ENCODE measurements at regions not wholly inside any gene's neighbourhood (a gene's known extent, or its start where the extent isn't known, plus 50 kb on each side); places are given as distances from the start of the nearest gene placed in this dataset.

GRCh38 chr5:135266975-135267374, 132.1 kb downstream of the MACROH2A1 start:
- Histone ChIP-seq H3K4me1 (ENCODE audit: control insufficient read depth in 2 of 2, insufficient read depth in 2 of 2, low read length in 2 of 2) (no peaks in the 10 kb centered on the region), H3K27me3 (ENCODE audit: control insufficient read depth in 2 of 2, insufficient read depth in 2 of 2, low read length in 2 of 2) (no peaks in the 10 kb centered on the region), H3K36me3 (ENCODE audit: control insufficient read depth in 2 of 3, insufficient read depth in 3 of 3, low read length in 3 of 3) (no peaks in the 10 kb centered on the region), H3K27ac (ENCODE audit: low read depth, low read length) (no peak overlapping the region), H3K9me3 (ENCODE audit: control insufficient read depth in 2 of 3, low read length in 3 of 3) (no peaks in the 10 kb centered on the region), H3K4me3 (ENCODE audit: low read length) (no peak overlapping the region)
- POLR2A ChIA-PET, result no interaction called here
- Mint-ChIP-seq H3K27me3 (peaks cover 0 to 20% (median 18%) of the 10 kb centered on the region in 5 donors), H3K36me3 (no peaks in the 10 kb centered on the region), H3K4me1 (no peaks in the 10 kb centered on the region), H3K27ac (no peak overlapping the region), H3K9me3 (peaks cover 0 to 2% (median 0%) of the 10 kb centered on the region in 11 donors), H3K4me3 (no peak overlapping the region)
- no peak for ATAC-seq
- CTCF ChIA-PET, result no interaction called here
- DNase-seq, result no peak
- intact Hi-C loops (cut with micrococcal nuclease), result no loop called here

GRCh38 chr5:135266303-135266635, 132.8 kb downstream of the MACROH2A1 start:
- ChIA-PET POLR2A (no interaction called here), CTCF (no interaction called here)
- H3K27ac ChIP-seq (ENCODE audit: low read depth, low read length), result no peak overlapping the region
- no peaks in the 10 kb centered on the region for H3K27me3 ChIP-seq (ENCODE audit: control insufficient read depth in 2 of 2, insufficient read depth in 2 of 2, low read length in 2 of 2)
- no peak overlapping the region for H3K4me3 ChIP-seq (ENCODE audit: low read length)
- no peaks in the 10 kb centered on the region for H3K36me3 ChIP-seq (ENCODE audit: control insufficient read depth in 2 of 3, insufficient read depth in 3 of 3, low read length in 3 of 3)
- no peak overlapping the region for H3K27ac Mint-ChIP-seq
- intact Hi-C loops (cut with micrococcal nuclease), result no loop called here
- no peaks in the 10 kb centered on the region for H3K36me3 Mint-ChIP-seq
- H3K4me1 Mint-ChIP-seq, result no peaks in the 10 kb centered on the region
- no peaks in the 10 kb centered on the region for H3K4me1 ChIP-seq (ENCODE audit: control insufficient read depth in 2 of 2, insufficient read depth in 2 of 2, low read length in 2 of 2)
- no peak for ATAC-seq
- no peaks in the 10 kb centered on the region for H3K9me3 ChIP-seq (ENCODE audit: control insufficient read depth in 2 of 3, low read length in 3 of 3)
- DNase-seq, result no peak
- peaks cover 7 to 24% (median 20%) of the 10 kb centered on the region in 5 donors for H3K27me3 Mint-ChIP-seq
- peaks cover 0 to 8% (median 0%) of the 10 kb centered on the region in 11 donors for H3K9me3 Mint-ChIP-seq
- H3K4me3 Mint-ChIP-seq, result no peak overlapping the region

- CTCF ChIA-PET, result no interaction called here
- Mint-ChIP-seq H3K36me3 (no peaks in the 10 kb centered on the region), H3K9me3 (peaks cover 0 to 10% (median 2%) of the 10 kb centered on the region in 11 donors), H3K27me3 (peaks cover 9 to 24% (median 20%) of the 10 kb centered on the region in 5 donors), H3K4me3 (no peak overlapping the region), H3K4me1 (no peaks in the 10 kb centered on the region), H3K27ac (no peak overlapping the region)
- no peak for DNase-seq
- Histone ChIP-seq H3K4me1 (ENCODE audit: control insufficient read depth in 2 of 2, insufficient read depth in 2 of 2, low read length in 2 of 2) (no peaks in the 10 kb centered on the region), H3K4me3 (ENCODE audit: low read length) (no peak overlapping the region), H3K9me3 (ENCODE audit: control insufficient read depth in 2 of 3, low read length in 3 of 3) (no peaks in the 10 kb centered on the region), H3K27ac (ENCODE audit: low read depth, low read length) (no peak overlapping the region), H3K36me3 (ENCODE audit: control insufficient read depth in 2 of 3, insufficient read depth in 3 of 3, low read length in 3 of 3) (no peaks in the 10 kb centered on the region), H3K27me3 (ENCODE audit: control insufficient read depth in 2 of 2, insufficient read depth in 2 of 2, low read length in 2 of 2) (no peaks in the 10 kb centered on the region)
- POLR2A ChIA-PET, result no interaction called here
- intact Hi-C loops (cut with micrococcal nuclease), result no loop called here
- no peak for ATAC-seq
Observed at GRCh38 chr5:135265497-135266302, 133.3 kb downstream of the MACROH2A1 start.

- H3K36me3 ChIP-seq (ENCODE audit: control insufficient read depth in 2 of 3, insufficient read depth in 3 of 3, low read length in 3 of 3), result no peaks in the 10 kb centered on the region
- no peak overlapping the region for H3K27ac ChIP-seq (ENCODE audit: low read depth, low read length)
- DNase-seq, result no peak
- Mint-ChIP-seq H3K9me3 (peaks cover under 1 to 14% (median 7%) of the 10 kb centered on the region in 11 donors), H3K4me3 (no peak overlapping the region), H3K4me1 (no peaks in the 10 kb centered on the region), H3K36me3 (no peaks in the 10 kb centered on the region), H3K27ac (no peak overlapping the region), H3K27me3 (peaks cover 9 to 34% (median 20%) of the 10 kb centered on the region in 5 donors)
- POLR2A ChIA-PET, result no interaction called here
- H3K9me3 ChIP-seq (ENCODE audit: control insufficient read depth in 2 of 3, low read length in 3 of 3), result no peaks in the 10 kb centered on the region
- ATAC-seq, result no peak
- H3K4me3 ChIP-seq (ENCODE audit: low read length), result no peak overlapping the region
- no peaks in the 10 kb centered on the region for H3K27me3 ChIP-seq (ENCODE audit: control insufficient read depth in 2 of 2, insufficient read depth in 2 of 2, low read length in 2 of 2)
- no peaks in the 10 kb centered on the region for H3K4me1 ChIP-seq (ENCODE audit: control insufficient read depth in 2 of 2, insufficient read depth in 2 of 2, low read length in 2 of 2)
- CTCF ChIA-PET, result no interaction called here
- intact Hi-C loops (cut with micrococcal nuclease), result no loop called here
Observed at GRCh38 chr5:135264451-135265440, 134.3 kb downstream of the MACROH2A1 start.

GRCh38 chr5:135263022-135263668, 135.9 kb downstream of the MACROH2A1 start:
- Mint-ChIP-seq H3K4me1 (no peaks in the 10 kb centered on the region), H3K27ac (no peak overlapping the region), H3K27me3 (peaks cover 9 to 34% (median 17%) of the 10 kb centered on the region in 5 donors), H3K36me3 (no peaks in the 10 kb centered on the region), H3K9me3 (peaks cover 2 to 19% (median 9%) of the 10 kb centered on the region in 11 donors), H3K4me3 (no peak overlapping the region)
- ATAC-seq (no peak), DNase-seq (no peak)
- H3K4me3 ChIP-seq (ENCODE audit: low read length), result no peak overlapping the region
- H3K4me1 ChIP-seq (ENCODE audit: control insufficient read depth in 2 of 2, insufficient read depth in 2 of 2, low read length in 2 of 2), result no peaks in the 10 kb centered on the region
- H3K36me3 ChIP-seq (ENCODE audit: control insufficient read depth in 2 of 3, insufficient read depth in 3 of 3, low read length in 3 of 3), result no peaks in the 10 kb centered on the region
- no peak overlapping the region for H3K27ac ChIP-seq (ENCODE audit: low read depth, low read length)
- no peaks in the 10 kb centered on the region for H3K27me3 ChIP-seq (ENCODE audit: control insufficient read depth in 2 of 2, insufficient read depth in 2 of 2, low read length in 2 of 2)
- ChIA-PET POLR2A (no interaction called here), CTCF (interaction anchor here (1.0 kb wide), 1 partner anchor 68 kb away, joined by 3 read pairs; no protein-coding TSS in a partner anchor)
- H3K9me3 ChIP-seq (ENCODE audit: control insufficient read depth in 2 of 3, low read length in 3 of 3), result no peaks in the 10 kb centered on the region
- intact Hi-C loops (cut with micrococcal nuclease), result no loop called here

DNA sequence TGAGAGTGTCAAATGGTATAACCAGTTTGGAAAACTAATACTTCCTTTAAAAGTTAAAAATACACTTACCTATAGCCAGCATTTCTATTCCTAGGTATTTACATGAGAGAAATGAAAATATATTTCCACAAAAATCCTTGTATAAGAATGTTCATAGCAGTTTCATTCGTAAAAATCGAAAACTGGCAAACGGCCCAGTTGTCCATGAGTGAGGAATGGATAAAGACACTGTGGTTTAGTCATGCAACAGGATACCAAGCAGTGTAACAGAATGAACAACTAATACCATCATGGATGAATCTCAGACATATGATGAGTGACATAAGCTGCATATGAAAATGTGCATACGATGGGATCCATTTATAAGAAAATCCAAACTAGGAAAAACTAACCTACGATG, 136.7 kb downstream of the MACROH2A1 start:
- POLR2A ChIA-PET, result no interaction called here
- H3K4me1 Mint-ChIP-seq, result no peaks in the 10 kb centered on the region

More for the DNA sequence above, 136.7 kb downstream of the MACROH2A1 start:
- no peak for DNase-seq
- H3K9me3 ChIP-seq (ENCODE audit: control insufficient read depth in 2 of 3, low read length in 3 of 3), result no peaks in the 10 kb centered on the region
- Mint-ChIP-seq H3K9me3 (peaks cover 4 to 21% (median 9%) of the 10 kb centered on the region in 11 donors), H3K27ac (no peak overlapping the region), H3K36me3 (no peaks in the 10 kb centered on the region), H3K27me3 (peaks cover 9 to 40% (median 14%) of the 10 kb centered on the region in 5 donors), H3K4me3 (no peak overlapping the region)
- no peak overlapping the region for H3K4me3 ChIP-seq (ENCODE audit: low read length)
- intact Hi-C loops (cut with micrococcal nuclease), result no loop called here
- CTCF ChIA-PET, result no interaction called here
- H3K27me3 ChIP-seq (ENCODE audit: control insufficient read depth in 2 of 2, insufficient read depth in 2 of 2, low read length in 2 of 2), result no peaks in the 10 kb centered on the region
- ATAC-seq, result no peak
- H3K4me1 ChIP-seq (ENCODE audit: control insufficient read depth in 2 of 2, insufficient read depth in 2 of 2, low read length in 2 of 2), result no peaks in the 10 kb centered on the region
- H3K27ac ChIP-seq (ENCODE audit: low read depth, low read length), result no peak overlapping the region
- H3K36me3 ChIP-seq (ENCODE audit: control insufficient read depth in 2 of 3, insufficient read depth in 3 of 3, low read length in 3 of 3), result no peaks in the 10 kb centered on the region

Data from naive thymus-derived CD4-positive, alpha-beta T cell (primary cell).